ENCODE measurements at regions not wholly inside any gene's neighbourhood (a gene's known extent, or its start where the extent isn't known, plus 50 kb on each side); places are given as distances from the start of the nearest gene placed in this dataset.
"Not testable (repeated sequence)": the region's sequence is repeated elsewhere in the genome, so short reads cannot be mapped to it uniquely, and the experiment has no call there.

- Mint-ChIP-seq H3K9me3 (ENCODE audit: unreplicated experiment) (no peaks in the 10 kb centered on the region), H3K4me3 (ENCODE audit: unreplicated experiment) (no peak overlapping the region), H3K36me3 (ENCODE audit: unreplicated experiment) (no peaks in the 10 kb centered on the region), H3K27ac (ENCODE audit: unreplicated experiment) (peak overlapping the region; percentile 14), H3K27me3 (ENCODE audit: unreplicated experiment) (peaks cover 4% of the 10 kb centered on the region), H3K4me1 (ENCODE audit: low read depth, unreplicated experiment) (peaks cover 6% of the 10 kb centered on the region)
- TF ChIP-seq CTCF (IDR thresholded peaks at IDR 0.05; ENCODE audit: partially characterized antibody, unreplicated experiment) = no peak
- no peak for DNase-seq
Observed at GRCh38 chr7:45434167-45434784, 139.9 kb upstream of the ADCY1 start.

GRCh38 chr7:45435131-45435530 is 139.0 kb upstream of the ADCY1 start:
- no peak overlapping the region for H3K27ac Mint-ChIP-seq (ENCODE audit: unreplicated experiment)
- no peak overlapping the region for H3K4me3 Mint-ChIP-seq (ENCODE audit: unreplicated experiment)
- no peaks in the 10 kb centered on the region for H3K36me3 Mint-ChIP-seq (ENCODE audit: unreplicated experiment)
- H3K9me3 Mint-ChIP-seq (ENCODE audit: unreplicated experiment) = peaks cover under 1% of the 10 kb centered on the region
- TF ChIP-seq CTCF (IDR thresholded peaks at IDR 0.05; ENCODE audit: partially characterized antibody, unreplicated experiment) = no peak
- H3K27me3 Mint-ChIP-seq (ENCODE audit: unreplicated experiment) = peaks cover 4% of the 10 kb centered on the region
- H3K4me1 Mint-ChIP-seq (ENCODE audit: low read depth, unreplicated experiment) = peaks cover 6% of the 10 kb centered on the region
- no peak for DNase-seq

- Mint-ChIP-seq H3K36me3 (ENCODE audit: unreplicated experiment) (no peaks in the 10 kb centered on the region), H3K27me3 (ENCODE audit: unreplicated experiment) (peaks cover 4% of the 10 kb centered on the region), H3K4me3 (ENCODE audit: unreplicated experiment) (no peak overlapping the region), H3K9me3 (ENCODE audit: unreplicated experiment) (peaks cover 1% of the 10 kb centered on the region), H3K27ac (ENCODE audit: unreplicated experiment) (no peak overlapping the region), H3K4me1 (ENCODE audit: low read depth, unreplicated experiment) (peaks cover 6% of the 10 kb centered on the region)
- DNase-seq = no peak
- no peak for TF ChIP-seq CTCF (IDR thresholded peaks at IDR 0.05; ENCODE audit: partially characterized antibody, unreplicated experiment)
Observed at GRCh38 chr7:45435846-45436245, 138.3 kb upstream of the ADCY1 start.

- not testable (repeated sequence) for H3K27me3 Mint-ChIP-seq (ENCODE audit: unreplicated experiment); H3K4me3 Mint-ChIP-seq (ENCODE audit: unreplicated experiment); DNase-seq; H3K36me3 Mint-ChIP-seq (ENCODE audit: unreplicated experiment); H3K27ac Mint-ChIP-seq (ENCODE audit: unreplicated experiment); H3K4me1 Mint-ChIP-seq (ENCODE audit: low read depth, unreplicated experiment); H3K9me3 Mint-ChIP-seq (ENCODE audit: unreplicated experiment)
Observed at GRCh38 chr7:45440776-45441175, 133.4 kb upstream of the ADCY1 start.

GRCh38 chr7:45443263-45443662 is 130.9 kb upstream of the ADCY1 start:
- Mint-ChIP-seq H3K27me3 (ENCODE audit: unreplicated experiment) (no peaks in the 10 kb centered on the region), H3K4me3 (ENCODE audit: unreplicated experiment) (no peak overlapping the region), H3K36me3 (ENCODE audit: unreplicated experiment) (no peaks in the 10 kb centered on the region), H3K27ac (ENCODE audit: unreplicated experiment) (no peak overlapping the region), H3K4me1 (ENCODE audit: low read depth, unreplicated experiment) (no peaks in the 10 kb centered on the region), H3K9me3 (ENCODE audit: unreplicated experiment) (peaks cover 1% of the 10 kb centered on the region)
- DNase-seq = no peak
- TF ChIP-seq CTCF (IDR thresholded peaks at IDR 0.05; ENCODE audit: partially characterized antibody, unreplicated experiment) = no peak

Measured in glutamatergic neuron (in vitro differentiated cells).